ENCODE measurements at regions not wholly inside any gene's neighbourhood (a gene's known extent, or its start where the extent isn't known, plus 50 kb on each side); places are given as distances from the start of the nearest gene placed in this dataset.

DNA sequence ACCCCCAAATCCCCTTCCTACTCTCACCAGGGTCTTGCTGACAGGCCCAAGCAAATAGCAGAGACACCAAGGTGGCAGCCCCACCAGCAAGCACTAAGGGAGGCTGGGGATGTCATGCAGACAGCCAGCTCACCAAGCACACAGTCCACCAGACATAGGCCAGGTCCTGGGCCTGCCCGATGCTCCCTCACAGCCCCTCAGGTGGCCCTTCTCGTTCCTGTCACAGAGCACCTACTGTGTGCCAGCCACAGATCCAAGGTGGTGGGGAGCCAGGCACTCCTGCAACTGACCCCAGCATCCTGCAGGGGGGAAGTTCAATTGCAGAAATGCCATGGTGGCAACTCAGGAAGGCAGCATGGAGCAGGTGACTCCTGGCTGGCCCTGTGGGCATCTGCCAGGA, 60.5 kb upstream of the PNMA1 start:
- TF ChIP-seq, protein P1, sequence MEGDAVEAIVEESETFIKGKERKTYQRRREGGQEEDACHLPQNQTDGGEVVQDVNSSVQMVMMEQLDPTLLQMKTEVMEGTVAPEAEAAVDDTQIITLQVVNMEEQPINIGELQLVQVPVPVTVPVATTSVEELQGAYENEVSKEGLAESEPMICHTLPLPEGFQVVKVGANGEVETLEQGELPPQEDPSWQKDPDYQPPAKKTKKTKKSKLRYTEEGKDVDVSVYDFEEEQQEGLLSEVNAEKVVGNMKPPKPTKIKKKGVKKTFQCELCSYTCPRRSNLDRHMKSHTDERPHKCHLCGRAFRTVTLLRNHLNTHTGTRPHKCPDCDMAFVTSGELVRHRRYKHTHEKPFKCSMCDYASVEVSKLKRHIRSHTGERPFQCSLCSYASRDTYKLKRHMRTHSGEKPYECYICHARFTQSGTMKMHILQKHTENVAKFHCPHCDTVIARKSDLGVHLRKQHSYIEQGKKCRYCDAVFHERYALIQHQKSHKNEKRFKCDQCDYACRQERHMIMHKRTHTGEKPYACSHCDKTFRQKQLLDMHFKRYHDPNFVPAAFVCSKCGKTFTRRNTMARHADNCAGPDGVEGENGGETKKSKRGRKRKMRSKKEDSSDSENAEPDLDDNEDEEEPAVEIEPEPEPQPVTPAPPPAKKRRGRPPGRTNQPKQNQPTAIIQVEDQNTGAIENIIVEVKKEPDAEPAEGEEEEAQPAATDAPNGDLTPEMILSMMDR (IDR thresholded peaks at IDR 0.05), result no peak
- H3K4me1 ChIP-seq, result peaks cover 18% of the 10 kb centered on the region

DNA sequence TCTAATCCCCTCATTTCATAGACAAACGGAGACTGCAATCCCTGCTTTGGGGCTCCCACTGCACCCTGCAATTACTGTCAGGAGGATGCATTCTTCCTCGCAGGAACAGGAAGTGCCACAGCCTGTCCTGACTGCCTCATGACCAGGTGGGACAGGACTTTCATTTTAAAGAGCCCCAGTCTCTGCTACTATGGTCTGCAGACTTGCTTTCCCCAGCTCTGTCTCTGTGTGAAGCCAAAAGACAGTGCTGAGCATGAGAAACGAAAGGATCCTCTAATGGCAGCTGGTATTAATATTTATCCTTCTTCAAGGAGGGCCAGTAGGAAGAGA, 60.0 kb upstream of the PNMA1 start:
- H3K9me3 ChIP-seq, result no peaks in the 10 kb centered on the region
- peaks cover 18% of the 10 kb centered on the region for H3K4me1 ChIP-seq
- TF ChIP-seq, protein P1 (IDR thresholded peaks at IDR 0.05), result no peak
- H3K4me3 ChIP-seq, result no peak overlapping the region
- H3K36me3 ChIP-seq, result no peaks in the 10 kb centered on the region
- DNase-seq, result no peak
- H3K27ac ChIP-seq, result no peak overlapping the region
- peak overlapping the region in 1 of 2 donors; percentile 14 for H3K9ac ChIP-seq (ENCODE audit: low read depth in 2 of 2, low read length in 2 of 2)
- intact Hi-C loops (cut with DNase I), result no loop called here
- no peaks in the 10 kb centered on the region for H3K27me3 ChIP-seq

More for the DNA sequence above, 60.5 kb upstream of the PNMA1 start:
- Histone ChIP-seq H3K4me3 (no peak overlapping the region), H3K36me3 (no peaks in the 10 kb centered on the region), H3K9me3 (no peaks in the 10 kb centered on the region), H3K27me3 (no peaks in the 10 kb centered on the region), H3K27ac (no peak overlapping the region), H3K9ac (ENCODE audit: low read depth in 2 of 2, low read length in 2 of 2) (no peak overlapping the region)
- intact Hi-C loops (cut with DNase I), result no loop called here
- DNase-seq, result no peak

GRCh38 chr14:73773441-73774240, 59.5 kb upstream of the PNMA1 start:
- DNase-seq, result no peak
- peaks cover 18% of the 10 kb centered on the region for H3K4me1 ChIP-seq

GRCh38 chr14:73771848-73772638, 57.9 kb upstream of the PNMA1 start:
- H3K4me3 ChIP-seq, result no peak overlapping the region
- peak; percentile 84 for DNase-seq
- peak overlapping the region; percentile 44 to 86 for H3K9ac ChIP-seq (ENCODE audit: low read depth in 2 of 2, low read length in 2 of 2)
- H3K4me1 ChIP-seq, result peaks cover 18% of the 10 kb centered on the region
- no peaks in the 10 kb centered on the region for H3K9me3 ChIP-seq
- intact Hi-C loops (cut with DNase I), result no loop called here
- H3K27me3 ChIP-seq, result no peaks in the 10 kb centered on the region
- no peaks in the 10 kb centered on the region for H3K36me3 ChIP-seq
- TF ChIP-seq, protein P1 (IDR thresholded peaks at IDR 0.05), result no peak
- H3K27ac ChIP-seq, result peak overlapping the region; percentile 77

More at GRCh38 chr14:73773441-73774240, 59.5 kb upstream of the PNMA1 start:
- Histone ChIP-seq H3K27me3 (no peaks in the 10 kb centered on the region), H3K27ac (no peak overlapping the region), H3K4me3 (no peak overlapping the region), H3K36me3 (no peaks in the 10 kb centered on the region), H3K9me3 (no peaks in the 10 kb centered on the region), H3K9ac (ENCODE audit: low read depth in 2 of 2, low read length in 2 of 2) (peak overlapping the region in 1 of 2 donors; percentile 14)
- TF ChIP-seq, protein P1 (IDR thresholded peaks at IDR 0.05), result no peak
- intact Hi-C loops (cut with DNase I), result no loop called here

DNA sequence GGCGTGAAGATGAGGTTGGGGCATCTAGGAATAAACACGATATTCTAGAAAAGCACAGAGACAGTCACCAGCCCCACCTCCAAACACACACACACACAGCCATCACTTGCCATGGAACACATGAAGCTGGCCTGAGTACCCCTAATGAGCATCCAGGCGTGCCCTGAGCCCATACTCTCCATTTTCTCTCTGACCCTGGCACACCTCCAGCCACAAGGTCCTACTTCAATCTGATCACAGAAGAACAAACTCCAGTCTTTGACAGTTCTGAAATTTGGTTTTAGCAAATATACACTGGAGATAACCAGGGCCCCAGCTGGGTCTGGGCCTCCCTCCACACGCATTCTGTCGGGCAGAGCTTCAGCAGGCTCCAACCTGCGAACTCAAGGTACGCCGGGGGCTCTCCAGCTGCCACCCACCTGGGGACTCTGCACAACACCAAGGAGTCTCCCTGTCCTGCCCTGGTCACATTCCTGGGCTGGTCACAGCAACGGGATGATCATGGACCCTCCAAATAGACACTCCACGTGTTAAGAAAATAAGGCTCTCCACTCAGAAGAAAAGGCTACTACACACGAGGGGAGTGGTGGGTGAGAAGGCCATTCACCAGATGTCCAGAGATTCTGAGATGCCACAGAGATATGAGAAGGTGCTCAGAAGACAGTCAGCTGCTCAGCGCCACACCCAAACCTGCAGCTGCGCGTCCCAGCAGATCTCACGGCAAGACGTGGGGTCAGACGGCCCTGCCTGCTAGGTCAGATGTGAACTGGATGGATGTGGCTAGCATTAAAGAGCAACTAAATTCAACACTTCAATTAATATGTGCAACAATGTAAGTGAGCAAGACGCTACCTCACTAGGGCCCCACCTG, 57.0 kb upstream of the PNMA1 start:
- no peaks in the 10 kb centered on the region for H3K27me3 ChIP-seq
- no peaks in the 10 kb centered on the region for H3K36me3 ChIP-seq
- H3K9ac ChIP-seq (ENCODE audit: low read depth in 2 of 2, low read length in 2 of 2), result peak overlapping the region; percentile 44 to 86
- H3K4me1 ChIP-seq, result peaks cover 18% of the 10 kb centered on the region
- H3K4me3 ChIP-seq, result no peak overlapping the region
- peak overlapping the region; percentile 77 for H3K27ac ChIP-seq
- H3K9me3 ChIP-seq, result no peaks in the 10 kb centered on the region
- DNase-seq, result no peak
- TF ChIP-seq, protein P1 (IDR thresholded peaks at IDR 0.05), result no peak
- intact Hi-C loops (cut with DNase I), result no loop called here
